ENCODE measurements at regions not wholly inside any gene's neighbourhood (a gene's known extent, or its start where the extent isn't known, plus 50 kb on each side); places are given as distances from the start of the nearest gene placed in this dataset.

- TF ChIP-seq CTCF (conservative IDR thresholded peaks at IDR 0.05) (no peak), EZH2 (IDR thresholded peaks at IDR 0.05; ENCODE audit: low read depth) (no peak)
Observed at GRCh38 chr16:51343411-51343810, 192.3 kb upstream of the SALL1 start.
